Esophagus squamous epithelium (tissue), 4 donors: ENCODE measurements at regions not wholly inside any gene's neighbourhood (a gene's known extent, or its start where the extent isn't known, plus 50 kb on each side); places are given as distances from the start of the nearest gene placed in this dataset.

Experiments
- CTCF ChIP-seq, 6 experiments: fragments of 450-650 bp in 4 of 6; fragments of 200-600 bp in 2 of 6; sonication (generic) in 2 of 6; IDR thresholded peaks; one replicate each; pipeline ENCODE4 v1.5.1; 2016 to 2019; ENCODE audit warnings: antibody characterized with exemption in 6 of 6, mild to moderate bottlenecking in 4 of 6, moderate library complexity in 4 of 6
- POLR2A ChIP-seq, 4 donors: fragments of 450-650 bp; IDR thresholded peaks; one replicate each; pipeline ENCODE4 v1.6.1; 2017; ENCODE audit warnings: antibody characterized with exemption in 4 of 4, mild to moderate bottlenecking in 4 of 4, moderate library complexity in 3 of 4

DNA sequence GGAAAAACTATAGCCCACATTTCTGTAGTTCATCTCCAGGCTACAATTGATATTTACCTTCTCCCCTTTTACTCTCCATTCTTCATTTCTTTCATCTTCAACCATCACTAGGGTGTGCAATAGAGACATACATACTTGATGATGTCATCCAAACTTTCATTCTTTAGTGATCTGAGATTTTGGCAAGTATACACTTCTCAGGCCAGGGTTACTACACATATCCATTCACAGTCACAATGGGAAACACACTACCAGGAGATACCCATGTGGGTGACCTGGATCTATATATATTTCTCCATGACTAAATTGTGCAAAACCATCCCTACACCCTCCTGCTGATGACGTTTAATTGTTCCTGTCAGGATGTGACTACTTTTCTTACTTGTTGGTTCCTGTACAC, 769.5 kb upstream of the DPPA4 start:
- TF ChIP-seq POLR2A (IDR thresholded peaks at IDR 0.05) (no peak), CTCF (IDR thresholded peaks at IDR 0.05) (no peak)
